GM23338 (cell line): ENCODE measurements at regions not wholly inside any gene's neighbourhood (a gene's known extent, or its start where the extent isn't known, plus 50 kb on each side); places are given as distances from the start of the nearest gene placed in this dataset.

Experiments
- ATAC-seq: fragments of 200-7000 bp; cut with Tn5 transposase; 3 replicates; pipeline ENCODE4 v1.9.1; 2020
- DNase-seq: peaks from one replicate; pipeline ENCODE4 v3.0.0-alpha.2; 2015; ENCODE audit warnings: low spot score
- H2AFZ ChIP-seq: fragments of 200-600 bp; sonication (generic); 2 replicates; pipeline ENCODE4 v1.8.0; 2016; ENCODE audit warnings: antibody characterized with exemption, mild to moderate bottlenecking, moderate library complexity
- H3F3A ChIP-seq: fragments of 200-600 bp; sonication (generic); replicated peaks from 2 replicates; pipeline ENCODE4 v1.8.0; 2017; ENCODE audit warnings: antibody characterized with exemption, mixed run types, low read depth
- H3K27ac ChIP-seq: fragments of 200-600 bp; sonication (generic); 2 replicates; pipeline ENCODE4 v1.6.1; 2016; ENCODE audit warnings: low read depth
- H3K27me3 ChIP-seq: fragments of 200-600 bp; sonication (generic); 2 replicates; pipeline ENCODE4 v1.8.0; 2016; ENCODE audit warnings: mild to moderate bottlenecking, mixed run types, moderate library complexity; ENCODE audit not compliant: insufficient read depth
- H3K36me3 ChIP-seq: fragments of 200-600 bp; sonication (generic); 2 replicates; pipeline ENCODE4 v1.8.0; 2016; ENCODE audit warnings: mild to moderate bottlenecking; ENCODE audit not compliant: insufficient read depth
- H3K4me1 ChIP-seq: fragments of 200-600 bp; sonication (generic); 2 replicates; pipeline ENCODE4 v1.8.0; 2016; ENCODE audit warnings: mild to moderate bottlenecking, moderate library complexity; ENCODE audit not compliant: insufficient read depth
- H3K4me2 ChIP-seq: fragments of 200-600 bp; sonication (generic); 2 replicates; pipeline ENCODE4 v1.7.1; 2017; ENCODE audit warnings: mixed run types
- H3K4me3 ChIP-seq: fragments of 200-600 bp; sonication (generic); 2 replicates; pipeline ENCODE4 v1.6.1; 2016; ENCODE audit warnings: mixed run types
- H3K79me2 ChIP-seq: fragments of 200-600 bp; sonication (generic); replicated peaks from 2 replicates; pipeline ENCODE4 v1.8.0; 2017; ENCODE audit warnings: mild to moderate bottlenecking; ENCODE audit not compliant: insufficient read depth
- H3K9me2 ChIP-seq: fragments of 200-600 bp; sonication (generic); 2 replicates; pipeline ENCODE4 v1.8.0; 2017; ENCODE audit not compliant: insufficient read depth
- H4K20me1 ChIP-seq: fragments of 200-600 bp; sonication (generic); replicated peaks from 2 replicates; pipeline ENCODE4 v1.8.0; 2017; ENCODE audit warnings: mild to moderate bottlenecking; ENCODE audit not compliant: insufficient read depth
- H3K27ac Mint-ChIP-seq: 2 replicates; pipeline ENCODE4 v1.8.0; 2020; ENCODE audit warnings: inconsistent platforms, mild to moderate bottlenecking, moderate library complexity, mixed read lengths
- H3K27me3 Mint-ChIP-seq: 3 replicates; pipeline ENCODE4 v1.8.0; 2022; ENCODE audit warnings: low read depth, mild to moderate bottlenecking, moderate library complexity, mixed read lengths, inconsistent platforms; ENCODE audit not compliant: insufficient read depth, poor library complexity
- H3K36me3 Mint-ChIP-seq: 3 replicates; pipeline ENCODE4 v1.8.0; 2021; ENCODE audit warnings: low read depth, mild to moderate bottlenecking, inconsistent platforms, moderate library complexity, mixed read lengths
- H3K4me1 Mint-ChIP-seq: 3 replicates; pipeline ENCODE4 v1.8.0; 2020; ENCODE audit warnings: mild to moderate bottlenecking, inconsistent platforms, mixed read lengths
- H3K4me3 Mint-ChIP-seq: 3 replicates; pipeline ENCODE4 v1.8.0; 2021; ENCODE audit warnings: moderate library complexity, mild to moderate bottlenecking, inconsistent platforms, mixed read lengths
- H3K9me3 Mint-ChIP-seq: 3 replicates; pipeline ENCODE4 v1.8.0; 2020; ENCODE audit warnings: moderate library complexity, mild to moderate bottlenecking, inconsistent platforms, mixed read lengths
- CREB1 ChIP-seq: fragments of 250-450 bp; sonication (Bioruptor Pico); IDR thresholded peaks from 2 replicates; pipeline ENCODE4 v1.5.0; 2020; ENCODE audit warnings: low read depth, mild to moderate bottlenecking, moderate library complexity
- ETS1 ChIP-seq: IDR thresholded peaks from 2 replicates; pipeline ENCODE4 v1.6.1; 2016; ENCODE audit warnings: antibody characterized with exemption
- EZH2 ChIP-seq: fragments of 200-600 bp; sonication (generic); IDR thresholded peaks from one replicate; pipeline ENCODE4 v1.8.0; 2017; ENCODE audit warnings: antibody characterized with exemption, mild to moderate bottlenecking, low read depth; ENCODE audit not compliant: unreplicated experiment
- EZH2phosphoT487 ChIP-seq: fragments of 200-600 bp; sonication (generic); IDR thresholded peaks from one replicate; pipeline ENCODE4 v1.8.1; 2018; ENCODE audit warnings: antibody characterized with exemption; ENCODE audit not compliant: unreplicated experiment
- JUNB ChIP-seq: IDR thresholded peaks from one replicate; pipeline ENCODE4 v1.6.1; 2016; ENCODE audit warnings: antibody characterized with exemption; ENCODE audit not compliant: unreplicated experiment
- NANOG ChIP-seq: IDR thresholded peaks from 2 replicates; pipeline ENCODE4 v1.6.1; 2016; ENCODE audit warnings: antibody characterized with exemption, borderline replicate concordance
- STAT1 ChIP-seq: IDR thresholded peaks from one replicate; pipeline ENCODE4 v1.6.1; 2016; ENCODE audit warnings: antibody characterized with exemption; ENCODE audit not compliant: unreplicated experiment
- ZNF114 ChIP-seq: fragments of 250-450 bp; sonication (Bioruptor Pico); IDR thresholded peaks from 2 replicates; pipeline ENCODE4 v1.5.0; 2020; ENCODE audit warnings: mild to moderate bottlenecking, moderate library complexity
- ZNF331 ChIP-seq: fragments of 250-450 bp; sonication (Bioruptor Pico); IDR thresholded peaks from 2 replicates; pipeline ENCODE4 v1.5.0; 2020; ENCODE audit warnings: low read depth, mild to moderate bottlenecking, moderate library complexity
- ZNF462 ChIP-seq: fragments of 250-450 bp; sonication (Bioruptor Pico); IDR thresholded peaks from 2 replicates; pipeline ENCODE4 v1.5.0; 2020; ENCODE audit warnings: mild to moderate bottlenecking, moderate library complexity

- TF ChIP-seq ZNF462 (no peak), EZH2 (no peak), CREB1 (no peak), NANOG (no peak), ETS1 (no peak)
Measured at GRCh38 chr9:102044133-102044532, 305.7 kb upstream of the GRIN3A start (continued).

- no peak overlapping the region for H3K27ac Mint-ChIP-seq
- H3F3A ChIP-seq = no peaks in the 10 kb centered on the region
- H3K4me1 ChIP-seq = no peaks in the 10 kb centered on the region
- TF ChIP-seq ZNF331 (CRISPR knock-in tag) (no peak), JUNB (no peak), STAT1 (no peak), EZH2phosphoT487 (no peak), ZNF114 (no peak), NANOG (no peak), ZNF462 (no peak), EZH2 (no peak)
Measured at GRCh38 chr9:102038006-102038405, 299.6 kb upstream of the GRIN3A start.

More at GRCh38 chr9:102038006-102038405, 299.6 kb upstream of the GRIN3A start:
- Mint-ChIP-seq H3K9me3 (peaks cover 90% of the 10 kb centered on the region), H3K4me3 (no peak overlapping the region), H3K4me1 (no peaks in the 10 kb centered on the region), H3K36me3 (peaks cover 13% of the 10 kb centered on the region; the same call in 2 of the 3 replicates), H3K27me3 (no peaks in the 10 kb centered on the region)
- Histone ChIP-seq H3K27ac (no peak overlapping the region), H3K4me3 (no peak overlapping the region), H3K79me2 (no peaks in the 10 kb centered on the region), H2AFZ (no peak overlapping the region), H4K20me1 (no peaks in the 10 kb centered on the region), H3K27me3 (no peaks in the 10 kb centered on the region), H3K4me2 (no peak overlapping the region), H3K9me2 (no peaks in the 10 kb centered on the region), H3K36me3 (peaks cover 9% of the 10 kb centered on the region; the same call in 1 of the 2 replicates)
- ATAC-seq = no peak
- DNase-seq = no peak
